ENCODE measurements at regions not wholly inside any gene's neighbourhood (a gene's known extent, or its start where the extent isn't known, plus 50 kb on each side); places are given as distances from the start of the nearest gene placed in this dataset.

DNA sequence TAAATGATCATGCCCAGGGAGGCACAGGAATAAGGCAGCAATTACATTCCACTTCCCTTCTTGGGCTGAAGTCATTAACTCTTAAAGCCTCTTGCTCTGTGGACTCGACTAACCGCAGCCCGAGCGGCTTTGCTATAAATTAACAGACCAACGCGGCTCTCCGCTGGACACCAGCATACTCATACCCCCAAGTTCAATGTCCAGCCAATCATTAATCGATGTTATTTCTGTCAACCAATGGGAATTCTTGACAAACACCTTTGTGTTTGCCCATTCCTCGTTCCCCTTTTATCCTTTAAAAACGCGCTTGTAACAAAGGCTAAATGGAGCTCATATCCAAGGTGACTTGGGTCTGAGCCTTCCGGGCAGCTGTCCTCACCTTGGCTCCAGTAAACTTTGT lies 183.1 kb upstream of the RALGAPA2 start:
- no peaks in the 10 kb centered on the region for H3K36me3 ChIP-seq (ENCODE audit: control insufficient read depth in 2 of 2, insufficient read depth in 2 of 2, low read length in 1 of 2)
- H3K9me3 ChIP-seq (ENCODE audit: control insufficient read depth in 2 of 2, insufficient read depth in 1 of 2, low read depth in 1 of 2, low read length in 1 of 2), result no peaks in the 10 kb centered on the region
- 76 to 88% methylated on average over 12 of the region's 12 CpGs for WGBS, 2 donors
- no peak overlapping the region for H3K27ac ChIP-seq (ENCODE audit: low read depth in 2 of 2, low read length in 1 of 2)
- H3K27me3 ChIP-seq (ENCODE audit: control insufficient read depth in 1 of 2, insufficient read depth in 2 of 2, low read length in 2 of 2), result no peaks in the 10 kb centered on the region
- H3K4me3 ChIP-seq (ENCODE audit: low read depth in 1 of 2, low read length in 2 of 2), result no peak overlapping the region
- no peaks in the 10 kb centered on the region for H3K4me1 ChIP-seq (ENCODE audit: control insufficient read depth in 2 of 2, insufficient read depth in 2 of 2, low read length in 1 of 2)

DNA sequence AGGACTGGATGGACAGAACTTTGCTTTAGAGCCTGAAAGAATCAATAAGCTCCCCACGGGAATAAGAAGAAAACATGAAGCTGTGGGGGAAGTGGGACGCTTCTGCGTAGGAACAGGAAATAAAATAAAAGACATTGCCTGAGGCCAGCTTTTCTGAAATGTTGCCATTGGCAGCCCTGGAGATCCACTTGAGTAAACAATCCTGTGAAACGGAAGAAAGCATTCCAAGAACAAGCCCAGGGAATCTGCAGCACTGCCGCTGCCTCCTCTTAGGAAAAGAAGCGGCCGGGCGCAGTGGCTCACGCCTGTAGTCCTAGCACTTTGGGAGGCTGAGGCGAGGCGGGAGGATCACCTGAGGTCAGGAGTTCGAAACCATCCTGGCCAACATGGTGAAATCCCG lies 182.3 kb upstream of the RALGAPA2 start:
- no peaks in the 10 kb centered on the region for H3K4me1 ChIP-seq (ENCODE audit: control insufficient read depth in 2 of 2, insufficient read depth in 2 of 2, low read length in 1 of 2)
- H3K27ac ChIP-seq (ENCODE audit: low read depth in 2 of 2, low read length in 1 of 2), result no peak overlapping the region
- H3K36me3 ChIP-seq (ENCODE audit: control insufficient read depth in 2 of 2, insufficient read depth in 2 of 2, low read length in 1 of 2), result no peaks in the 10 kb centered on the region
- H3K4me3 ChIP-seq (ENCODE audit: low read depth in 1 of 2, low read length in 2 of 2), result no peak overlapping the region
- WGBS, 2 donors, result 61 to 65% methylated on average over 13 of the region's 13 CpGs
- H3K9me3 ChIP-seq (ENCODE audit: control insufficient read depth in 2 of 2, insufficient read depth in 1 of 2, low read depth in 1 of 2, low read length in 1 of 2), result no peaks in the 10 kb centered on the region
- no peaks in the 10 kb centered on the region for H3K27me3 ChIP-seq (ENCODE audit: control insufficient read depth in 1 of 2, insufficient read depth in 2 of 2, low read length in 2 of 2)

DNA sequence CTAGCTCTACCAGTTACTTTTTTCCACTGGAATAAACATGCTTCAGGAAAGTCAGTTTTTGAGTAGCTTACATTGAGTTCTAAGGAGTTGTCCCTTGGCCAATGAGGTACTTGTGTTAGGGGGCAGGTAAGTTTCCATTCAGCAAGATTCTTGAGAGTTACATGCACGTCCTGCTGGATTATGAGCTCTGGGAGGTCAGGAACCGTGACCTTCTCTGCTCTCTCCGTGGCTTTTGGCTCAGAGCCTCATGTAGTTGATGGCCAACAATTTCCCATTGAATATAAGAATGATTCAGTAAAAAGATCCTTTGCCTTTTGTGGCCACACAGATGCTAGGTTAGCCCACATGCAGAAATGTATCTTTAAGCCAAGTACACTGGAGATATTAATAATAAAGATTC lies 181.8 kb upstream of the RALGAPA2 start:
- no peak overlapping the region for H3K4me3 ChIP-seq (ENCODE audit: low read depth in 1 of 2, low read length in 2 of 2)
- H3K27me3 ChIP-seq (ENCODE audit: control insufficient read depth in 1 of 2, insufficient read depth in 2 of 2, low read length in 2 of 2), result no peaks in the 10 kb centered on the region
- H3K27ac ChIP-seq (ENCODE audit: low read depth in 2 of 2, low read length in 1 of 2), result no peak overlapping the region
- H3K9me3 ChIP-seq (ENCODE audit: control insufficient read depth in 2 of 2, insufficient read depth in 1 of 2, low read depth in 1 of 2, low read length in 1 of 2), result no peaks in the 10 kb centered on the region
- WGBS, 2 donors, result 25 to 37% methylated on average over 3 of the region's 3 CpGs
- H3K36me3 ChIP-seq (ENCODE audit: control insufficient read depth in 2 of 2, insufficient read depth in 2 of 2, low read length in 1 of 2), result no peaks in the 10 kb centered on the region
- H3K4me1 ChIP-seq (ENCODE audit: control insufficient read depth in 2 of 2, insufficient read depth in 2 of 2, low read length in 1 of 2), result no peaks in the 10 kb centered on the region

DNA sequence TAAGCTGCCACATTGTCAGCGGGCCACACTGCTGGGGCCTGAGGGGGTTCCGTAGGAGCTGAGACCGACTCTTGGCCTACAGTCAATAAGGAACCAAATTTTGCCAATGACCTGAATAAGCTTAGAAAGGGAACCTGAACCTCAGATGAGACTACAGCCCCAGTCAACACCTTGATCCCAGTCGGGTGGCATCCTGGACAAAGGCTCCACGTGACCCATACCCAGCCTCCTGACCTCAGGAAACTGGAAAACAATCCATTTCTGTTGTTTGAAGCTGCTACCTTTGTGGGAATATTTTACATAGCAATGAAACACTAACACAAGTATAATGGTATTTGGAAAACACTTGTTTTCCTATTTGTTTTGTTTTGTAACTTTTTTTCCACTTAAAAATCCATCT lies 179.9 kb upstream of the RALGAPA2 start:
- H3K4me1 ChIP-seq (ENCODE audit: control insufficient read depth in 2 of 2, insufficient read depth in 2 of 2, low read length in 1 of 2), result no peaks in the 10 kb centered on the region
- 67 to 69% methylated on average over 5 of the region's 5 CpGs for WGBS, 2 donors
- H3K36me3 ChIP-seq (ENCODE audit: control insufficient read depth in 2 of 2, insufficient read depth in 2 of 2, low read length in 1 of 2), result no peaks in the 10 kb centered on the region
- H3K27me3 ChIP-seq (ENCODE audit: control insufficient read depth in 1 of 2, insufficient read depth in 2 of 2, low read length in 2 of 2), result no peaks in the 10 kb centered on the region
- no peaks in the 10 kb centered on the region for H3K9me3 ChIP-seq (ENCODE audit: control insufficient read depth in 2 of 2, insufficient read depth in 1 of 2, low read depth in 1 of 2, low read length in 1 of 2)
- H3K27ac ChIP-seq (ENCODE audit: low read depth in 2 of 2, low read length in 1 of 2), result no peak overlapping the region
- H3K4me3 ChIP-seq (ENCODE audit: low read depth in 1 of 2, low read length in 2 of 2), result no peak overlapping the region

DNA sequence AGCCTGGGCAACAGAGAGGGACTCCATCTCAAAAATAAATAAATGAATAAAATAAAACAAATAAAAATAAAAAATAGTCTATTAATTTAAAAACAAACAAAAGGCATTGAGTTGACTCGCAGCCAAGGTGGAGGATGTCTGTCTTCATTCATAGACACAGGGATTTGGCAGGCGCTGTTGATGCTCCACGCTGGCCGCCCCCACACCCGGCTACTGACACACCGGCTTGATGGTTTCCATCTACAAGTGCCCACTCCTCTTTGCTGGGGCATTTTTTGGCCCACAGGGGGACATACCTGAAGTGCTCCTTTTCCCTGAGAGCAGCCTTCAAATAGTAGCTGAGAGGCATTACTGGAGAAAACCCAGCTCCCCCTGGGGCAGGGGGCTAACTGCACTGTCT lies 178.3 kb upstream of the RALGAPA2 start:
- Histone ChIP-seq H3K9me3 (ENCODE audit: control insufficient read depth in 2 of 2, insufficient read depth in 1 of 2, low read depth in 1 of 2, low read length in 1 of 2) (no peaks in the 10 kb centered on the region), H3K36me3 (ENCODE audit: control insufficient read depth in 2 of 2, insufficient read depth in 2 of 2, low read length in 1 of 2) (no peaks in the 10 kb centered on the region), H3K27me3 (ENCODE audit: control insufficient read depth in 1 of 2, insufficient read depth in 2 of 2, low read length in 2 of 2) (no peaks in the 10 kb centered on the region), H3K4me3 (ENCODE audit: low read depth in 1 of 2, low read length in 2 of 2) (no peak overlapping the region), H3K27ac (ENCODE audit: low read depth in 2 of 2, low read length in 1 of 2) (no peak overlapping the region), H3K4me1 (ENCODE audit: control insufficient read depth in 2 of 2, insufficient read depth in 2 of 2, low read length in 1 of 2) (no peaks in the 10 kb centered on the region)
- 79 to 93% methylated on average over 6 of the region's 6 CpGs for WGBS, 2 donors

DNA sequence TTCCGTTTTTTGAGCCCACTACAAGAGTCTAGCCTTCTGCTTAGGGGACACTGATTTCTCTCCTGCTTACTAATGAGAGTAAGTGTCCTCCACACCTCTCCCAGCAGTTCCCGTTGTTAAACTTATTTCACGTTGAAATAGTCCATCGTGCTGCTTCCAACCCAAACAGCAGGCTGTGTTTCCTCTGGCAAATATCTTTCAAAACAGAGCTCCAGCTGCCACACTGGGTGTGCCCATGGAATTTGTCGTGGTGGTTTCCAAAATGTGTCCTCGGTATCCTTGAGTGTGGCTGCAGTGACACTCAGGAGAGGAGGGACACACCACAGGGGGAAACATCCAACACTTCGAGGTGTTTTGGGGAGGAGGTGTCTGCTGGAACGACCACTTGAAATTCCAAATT lies 176.5 kb upstream of the RALGAPA2 start:
- H3K9me3 ChIP-seq (ENCODE audit: control insufficient read depth in 2 of 2, insufficient read depth in 1 of 2, low read depth in 1 of 2, low read length in 1 of 2), result no peaks in the 10 kb centered on the region
- H3K27me3 ChIP-seq (ENCODE audit: control insufficient read depth in 1 of 2, insufficient read depth in 2 of 2, low read length in 2 of 2), result no peaks in the 10 kb centered on the region
- WGBS, 2 donors, result 57 to 60% methylated on average over 8 of the region's 8 CpGs
- H3K4me3 ChIP-seq (ENCODE audit: low read depth in 1 of 2, low read length in 2 of 2), result no peak overlapping the region
- no peaks in the 10 kb centered on the region for H3K4me1 ChIP-seq (ENCODE audit: control insufficient read depth in 2 of 2, insufficient read depth in 2 of 2, low read length in 1 of 2)
- no peaks in the 10 kb centered on the region for H3K36me3 ChIP-seq (ENCODE audit: control insufficient read depth in 2 of 2, insufficient read depth in 2 of 2, low read length in 1 of 2)
- no peak overlapping the region for H3K27ac ChIP-seq (ENCODE audit: low read depth in 2 of 2, low read length in 1 of 2)

DNA sequence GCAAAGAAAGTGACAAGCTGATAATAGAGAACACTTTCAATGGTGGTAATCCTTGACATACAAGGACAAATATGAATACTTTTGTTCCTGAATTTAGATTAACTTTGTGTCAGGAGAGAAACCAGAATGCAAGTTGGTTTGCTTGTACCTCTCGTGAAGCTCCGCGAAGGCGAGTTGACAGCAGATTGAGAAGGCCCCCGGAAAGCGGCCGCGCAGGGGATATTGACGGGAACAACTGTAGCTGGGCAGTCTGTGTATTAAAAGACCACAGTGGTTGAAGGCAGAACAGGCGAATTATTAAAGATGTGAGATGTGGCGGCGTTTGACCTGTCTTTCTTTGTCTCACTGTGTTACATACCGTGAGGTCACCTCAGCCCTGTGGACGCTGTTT lies 175.8 kb upstream of the RALGAPA2 start:
- Histone ChIP-seq H3K9me3 (ENCODE audit: control insufficient read depth in 2 of 2, insufficient read depth in 1 of 2, low read depth in 1 of 2, low read length in 1 of 2) (no peaks in the 10 kb centered on the region), H3K27ac (ENCODE audit: low read depth in 2 of 2, low read length in 1 of 2) (no peak overlapping the region), H3K4me1 (ENCODE audit: control insufficient read depth in 2 of 2, insufficient read depth in 2 of 2, low read length in 1 of 2) (no peaks in the 10 kb centered on the region), H3K4me3 (ENCODE audit: low read depth in 1 of 2, low read length in 2 of 2) (no peak overlapping the region), H3K36me3 (ENCODE audit: control insufficient read depth in 2 of 2, insufficient read depth in 2 of 2, low read length in 1 of 2) (no peaks in the 10 kb centered on the region), H3K27me3 (ENCODE audit: control insufficient read depth in 1 of 2, insufficient read depth in 2 of 2, low read length in 2 of 2) (no peaks in the 10 kb centered on the region)
- WGBS, 2 donors, result 78 to 80% methylated on average over 14 of the region's 14 CpGs

DNA sequence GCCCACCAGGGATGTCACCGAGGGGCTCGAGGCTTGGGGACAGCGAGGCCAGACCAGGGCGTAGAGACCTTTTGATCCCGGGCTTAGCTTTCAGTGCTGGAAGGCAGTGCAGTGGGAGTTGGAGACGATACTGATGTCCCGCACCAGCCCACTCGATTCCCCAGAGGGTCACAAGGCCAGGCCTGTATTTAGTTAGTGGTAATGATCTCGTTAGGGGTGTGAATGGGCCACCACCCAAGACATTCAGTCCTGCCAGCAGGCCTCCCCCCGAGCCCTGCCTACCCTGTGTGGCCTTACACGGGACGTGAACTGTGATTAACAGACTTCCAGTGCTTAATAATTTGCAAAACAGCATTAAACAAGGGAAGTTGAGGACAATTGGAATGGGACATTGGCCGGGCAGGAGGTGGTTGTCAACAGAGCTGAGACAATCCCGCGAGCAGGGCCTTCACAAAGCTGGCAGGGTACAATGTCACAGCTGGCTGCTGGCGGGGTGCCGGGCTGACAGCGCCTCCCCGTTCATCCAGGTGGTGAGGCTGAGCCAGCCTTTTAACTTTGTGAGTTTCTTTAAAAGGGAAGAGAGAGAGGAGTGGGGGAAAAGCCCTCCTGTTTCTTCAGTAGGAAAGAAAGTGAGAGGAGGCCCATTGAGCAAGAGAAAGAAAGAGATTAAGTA lies 175.3 kb upstream of the RALGAPA2 start:
- Histone ChIP-seq H3K36me3 (ENCODE audit: control insufficient read depth in 2 of 2, insufficient read depth in 2 of 2, low read length in 1 of 2) (no peaks in the 10 kb centered on the region), H3K9me3 (ENCODE audit: control insufficient read depth in 2 of 2, insufficient read depth in 1 of 2, low read depth in 1 of 2, low read length in 1 of 2) (no peaks in the 10 kb centered on the region), H3K27me3 (ENCODE audit: control insufficient read depth in 1 of 2, insufficient read depth in 2 of 2, low read length in 2 of 2) (no peaks in the 10 kb centered on the region), H3K4me1 (ENCODE audit: control insufficient read depth in 2 of 2, insufficient read depth in 2 of 2, low read length in 1 of 2) (no peaks in the 10 kb centered on the region), H3K27ac (ENCODE audit: low read depth in 2 of 2, low read length in 1 of 2) (no peak overlapping the region), H3K4me3 (ENCODE audit: low read depth in 1 of 2, low read length in 2 of 2) (no peak overlapping the region)
- WGBS, 2 donors, result 46 to 52% methylated on average over 19 of the region's 19 CpGs

DNA sequence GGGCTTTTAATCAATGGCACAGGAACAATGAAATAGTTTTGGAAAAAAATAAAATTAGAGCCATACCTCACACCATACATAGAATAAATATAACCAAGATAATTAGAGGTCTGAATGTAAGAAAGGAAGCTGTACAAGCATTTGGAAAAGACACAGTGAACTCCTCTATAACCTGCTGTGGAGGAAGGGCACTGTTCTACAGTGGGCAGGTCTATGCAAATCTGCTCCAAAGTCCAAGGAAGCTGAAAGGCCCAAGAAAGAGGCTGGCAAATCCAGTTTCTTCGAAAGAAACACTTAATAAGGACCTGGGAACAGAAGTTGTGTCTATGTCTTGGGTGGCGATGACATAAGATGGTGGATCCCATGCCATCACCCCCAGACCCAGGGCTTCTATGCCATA lies 169.4 kb upstream of the RALGAPA2 start:
- Histone ChIP-seq H3K4me1 (ENCODE audit: control insufficient read depth in 2 of 2, insufficient read depth in 2 of 2, low read length in 1 of 2) (no peaks in the 10 kb centered on the region), H3K9me3 (ENCODE audit: control insufficient read depth in 2 of 2, insufficient read depth in 1 of 2, low read depth in 1 of 2, low read length in 1 of 2) (no peaks in the 10 kb centered on the region), H3K36me3 (ENCODE audit: control insufficient read depth in 2 of 2, insufficient read depth in 2 of 2, low read length in 1 of 2) (no peaks in the 10 kb centered on the region), H3K4me3 (ENCODE audit: low read depth in 1 of 2, low read length in 2 of 2) (no peak overlapping the region), H3K27me3 (ENCODE audit: control insufficient read depth in 1 of 2, insufficient read depth in 2 of 2, low read length in 2 of 2) (no peaks in the 10 kb centered on the region), H3K27ac (ENCODE audit: low read depth in 2 of 2, low read length in 1 of 2) (no peak overlapping the region)
- WGBS, 2 donors, result 76 to 81% methylated on average over 2 of the region's 2 CpGs

DNA sequence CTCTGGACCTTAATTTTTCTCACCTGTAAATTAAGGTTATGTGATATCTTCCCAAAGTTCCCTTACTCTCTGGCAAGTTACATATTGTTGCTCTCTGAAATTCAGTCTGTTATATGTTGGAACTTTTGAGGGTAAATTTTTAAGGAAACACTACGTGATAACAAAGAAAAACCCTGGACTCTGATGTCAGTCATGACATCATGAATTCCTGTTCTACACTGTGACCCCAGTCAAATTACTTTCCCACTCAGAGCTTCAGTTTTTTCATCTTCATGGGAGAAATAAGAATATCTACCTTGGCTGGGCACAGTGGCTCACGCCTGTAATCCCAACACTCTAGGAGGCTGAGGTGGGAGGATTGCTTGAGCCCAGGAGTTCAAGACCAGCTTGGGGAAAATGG lies 164.6 kb upstream of the RALGAPA2 start:
- Histone ChIP-seq H3K4me1 (ENCODE audit: control insufficient read depth in 2 of 2, insufficient read depth in 2 of 2, low read length in 1 of 2) (no peaks in the 10 kb centered on the region), H3K4me3 (ENCODE audit: low read depth in 1 of 2, low read length in 2 of 2) (no peak overlapping the region), H3K36me3 (ENCODE audit: control insufficient read depth in 2 of 2, insufficient read depth in 2 of 2, low read length in 1 of 2) (no peaks in the 10 kb centered on the region), H3K27me3 (ENCODE audit: control insufficient read depth in 1 of 2, insufficient read depth in 2 of 2, low read length in 2 of 2) (peaks cover 0 to 3% of the 10 kb centered on the region in 2 donors), H3K9me3 (ENCODE audit: control insufficient read depth in 2 of 2, insufficient read depth in 1 of 2, low read depth in 1 of 2, low read length in 1 of 2) (no peaks in the 10 kb centered on the region), H3K27ac (ENCODE audit: low read depth in 2 of 2, low read length in 1 of 2) (no peak overlapping the region)
- WGBS, 2 donors, result 79 to 84% methylated on average over 2 of the region's 2 CpGs
